Skeletal muscle cell (primary cell): ENCODE measurements at regions not wholly inside any gene's neighbourhood (a gene's known extent, or its start where the extent isn't known, plus 50 kb on each side); places are given as distances from the start of the nearest gene placed in this dataset.

Experiments
- DNase-seq: peaks from one replicate; pipeline ENCODE4 v3.0.0-alpha.2; 2010; ENCODE audit warnings: low read depth
- H3K4me3 ChIP-seq: 2 replicates; pipeline ENCODE4 v1.5.1; 2011; ENCODE audit warnings: low read depth, mild to moderate bottlenecking, control low read depth, low read length, moderate library complexity

DNA sequence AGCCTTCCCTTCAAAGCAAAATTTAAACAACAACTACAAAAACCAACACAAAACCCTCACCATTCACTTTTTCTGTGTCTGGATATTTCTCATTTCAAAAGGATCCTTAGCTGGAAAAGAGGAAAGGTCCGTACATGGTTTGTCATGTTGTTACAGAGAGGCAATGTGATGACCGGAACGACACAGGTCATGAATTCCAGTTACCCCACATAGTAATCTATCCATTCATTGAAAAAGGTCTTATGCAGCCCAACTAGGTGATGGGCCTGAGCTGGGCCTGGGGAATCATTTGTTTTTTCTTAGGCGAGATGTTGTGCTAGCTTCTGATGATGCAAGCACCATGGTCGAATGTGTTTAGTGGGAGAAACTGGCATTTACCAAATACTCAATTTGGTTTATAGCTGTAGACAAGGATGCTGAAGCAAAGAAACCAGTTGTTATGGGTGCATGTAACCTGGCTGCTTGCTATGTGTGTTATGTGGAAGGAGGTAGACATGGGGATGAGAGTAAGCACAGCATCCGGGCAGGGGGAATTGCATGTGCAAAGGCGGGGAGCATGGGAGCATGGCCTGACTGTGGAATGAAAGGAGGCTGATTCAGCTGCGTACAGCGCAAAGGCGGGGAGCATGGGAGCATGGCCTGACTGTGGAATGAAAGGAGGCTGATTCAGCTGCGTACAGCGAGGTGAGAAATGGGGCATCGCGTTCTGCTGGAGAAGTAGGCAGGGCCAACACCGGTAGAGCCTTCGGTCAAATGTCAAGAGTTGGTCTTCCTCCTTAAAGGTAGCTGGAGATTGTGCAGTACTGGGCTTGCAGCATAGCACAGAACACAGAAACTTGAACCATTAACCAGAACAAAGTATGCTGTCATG lies 269.7 kb upstream of the MAF start:
- no peak for DNase-seq

DNA sequence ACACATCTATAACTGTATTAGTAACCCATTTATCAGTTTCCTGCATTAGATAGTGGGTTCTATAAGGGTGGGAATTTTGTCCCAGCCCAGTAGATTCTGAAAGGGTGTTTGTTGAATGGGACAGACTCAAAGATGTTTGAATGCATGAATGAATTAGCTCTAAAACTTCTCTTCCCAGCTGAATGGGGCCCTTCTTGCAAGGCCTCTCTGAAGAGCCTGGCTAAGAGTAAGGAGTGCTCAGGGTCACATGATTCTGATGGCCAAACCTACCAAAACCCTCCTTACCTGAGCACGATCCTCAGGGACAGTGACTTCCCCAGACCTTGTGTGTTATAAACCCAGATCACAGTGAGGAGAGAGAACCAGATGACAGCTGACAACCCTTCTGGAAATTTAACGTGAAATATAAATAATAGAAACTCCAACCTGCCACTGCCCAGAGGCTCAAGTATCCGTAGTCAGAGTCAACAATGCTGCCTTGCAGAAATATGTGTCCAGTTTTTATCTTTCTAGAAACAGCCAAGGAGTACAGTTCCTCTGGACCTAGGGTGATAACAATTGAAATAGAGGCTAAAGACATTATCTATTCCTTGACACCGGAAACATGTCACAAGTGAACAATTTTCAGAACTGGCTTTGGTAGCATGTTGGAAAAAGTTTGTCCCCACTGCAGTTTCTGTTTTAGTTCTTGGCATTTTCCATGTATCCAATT lies 268.9 kb upstream of the MAF start:
- no peak for DNase-seq
- H3K4me3 ChIP-seq, result no peak overlapping the region

More for the DNA sequence above, 269.7 kb upstream of the MAF start:
- H3K4me3 ChIP-seq, result no peak overlapping the region

DNA sequence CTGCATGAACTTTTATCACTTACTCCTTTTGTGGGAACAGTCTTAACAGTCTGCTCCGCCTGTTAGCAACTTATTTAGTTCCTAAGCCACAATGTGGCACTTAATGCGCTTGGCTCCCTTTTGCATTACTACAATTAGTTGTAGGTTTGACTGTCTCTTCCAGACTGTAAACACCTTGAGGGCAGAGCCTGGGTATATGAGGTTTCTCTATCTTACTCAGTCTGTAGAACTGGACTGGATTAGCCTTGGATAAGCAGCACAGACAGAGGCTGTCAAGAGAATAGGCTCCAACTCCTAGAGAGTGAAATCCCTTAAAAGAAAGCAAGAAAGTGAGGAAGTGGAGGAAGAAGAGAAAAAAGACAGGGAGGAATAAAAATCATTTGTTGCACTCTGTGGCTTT lies 268.3 kb upstream of the MAF start:
- DNase-seq, result no peak
- H3K4me3 ChIP-seq, result no peak overlapping the region

DNA sequence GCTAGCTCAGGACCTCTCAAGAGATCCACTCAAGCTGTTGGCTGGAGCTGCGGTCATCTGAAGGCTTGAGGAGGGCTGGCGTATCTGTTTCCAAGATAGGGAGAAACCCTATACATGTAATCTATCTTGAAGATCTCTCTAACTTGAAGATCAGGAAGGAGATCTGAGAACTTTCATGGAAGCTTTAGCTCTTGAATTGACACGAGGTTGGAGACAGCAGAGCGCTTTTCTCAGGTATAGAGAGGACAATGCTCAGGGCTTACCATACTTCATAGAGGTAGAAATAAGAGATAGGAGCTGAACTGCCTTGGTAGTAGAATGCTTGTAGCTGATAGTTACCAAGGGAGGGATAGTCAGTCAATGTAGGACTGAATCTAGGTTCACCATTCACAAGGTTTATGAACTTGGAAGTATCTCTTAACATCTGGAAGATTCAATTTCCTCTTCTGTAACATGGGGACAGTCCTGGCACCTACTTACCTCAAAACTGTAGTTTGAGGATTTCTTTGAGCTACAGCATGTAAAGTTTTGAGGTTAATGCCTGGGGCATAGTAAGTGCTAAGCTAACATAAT lies 267.0 kb upstream of the MAF start:
- no peak for DNase-seq
- no peak overlapping the region for H3K4me3 ChIP-seq

GRCh38 chr16:79865918-79866317 lies 265.4 kb upstream of the MAF start:
- no peak for DNase-seq
- H3K4me3 ChIP-seq, result no peak overlapping the region

- no peak for DNase-seq
These were observed 264.3 kb upstream of the MAF start for GRCh38 chr16:79864781-79865391.

GRCh38 chr16:79864032-79864780 lies 263.7 kb upstream of the MAF start:
- H3K4me3 ChIP-seq, result no peak overlapping the region
- DNase-seq, result no peak

More at GRCh38 chr16:79864781-79865391, 264.3 kb upstream of the MAF start:
- H3K4me3 ChIP-seq, result no peak overlapping the region

DNA sequence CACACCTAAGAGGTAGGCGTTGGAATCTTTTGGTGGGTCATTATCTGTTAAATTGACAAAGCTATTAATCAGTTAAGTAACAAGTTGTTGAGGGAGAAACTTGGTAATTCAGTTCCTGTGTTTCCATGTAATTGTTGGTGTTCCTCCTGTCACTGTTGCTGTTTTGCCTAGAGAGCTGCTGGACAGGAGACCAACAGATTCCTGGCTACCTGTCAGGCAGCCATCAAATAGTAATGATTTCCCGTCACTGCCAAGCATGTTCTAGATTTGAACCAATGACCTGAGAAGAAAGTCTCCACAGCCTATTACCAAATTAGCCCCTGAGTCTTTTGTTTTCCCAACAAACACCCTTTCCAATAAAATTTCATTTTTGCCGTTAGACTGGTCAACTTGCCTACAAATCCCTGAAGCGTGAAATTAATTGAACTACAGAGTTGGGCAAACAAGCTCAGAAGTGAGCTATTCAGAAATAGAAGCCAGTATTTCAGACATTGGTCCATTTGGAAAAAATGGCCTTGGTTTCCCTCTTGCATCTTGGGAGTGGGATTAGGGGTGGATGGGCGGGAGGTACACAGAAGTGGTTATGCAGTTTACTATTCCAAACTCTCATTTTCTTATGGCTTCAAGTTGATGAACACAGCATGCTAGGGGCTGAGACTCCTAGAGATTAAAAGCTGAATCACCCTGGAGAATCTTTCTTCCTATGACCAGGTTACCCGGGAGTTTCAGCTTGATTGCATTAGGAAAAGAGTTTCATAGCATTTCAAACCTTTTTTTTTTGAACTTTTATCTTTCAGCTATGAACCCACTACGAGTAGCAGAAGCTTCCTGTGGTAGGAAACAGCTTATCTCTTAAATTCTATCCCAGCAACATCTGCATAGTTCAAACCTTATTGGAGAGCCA lies 262.8 kb upstream of the MAF start:
- no peak for DNase-seq
- H3K4me3 ChIP-seq, result no peak overlapping the region

DNA sequence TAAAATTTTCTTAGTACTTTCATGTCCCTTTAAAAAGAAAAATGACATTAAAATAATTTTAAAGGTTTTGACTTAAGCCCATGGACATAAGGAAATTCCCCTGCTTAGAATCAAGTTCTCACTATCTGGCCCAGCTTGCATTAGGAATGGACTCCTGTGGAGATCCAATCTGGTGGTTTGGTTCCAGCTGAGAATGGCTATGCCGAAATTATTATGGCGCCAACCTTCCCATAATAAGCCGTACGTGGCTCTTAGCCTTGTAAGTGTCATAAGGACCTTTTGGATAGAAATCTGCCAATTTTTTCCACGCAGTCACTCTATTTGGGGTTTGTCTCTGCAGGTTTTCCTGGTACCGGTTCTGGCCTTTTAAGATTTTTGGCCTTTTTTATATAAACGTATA lies 262.1 kb upstream of the MAF start:
- no peak overlapping the region for H3K4me3 ChIP-seq
- DNase-seq, result no peak

- DNase-seq, result no peak
- H3K4me3 ChIP-seq, result no peak overlapping the region
These were observed 256.0 kb upstream of the MAF start for GRCh38 chr16:79856581-79856980.

GRCh38 chr16:79850348-79850747 lies 249.8 kb upstream of the MAF start:
- H3K4me3 ChIP-seq, result no peak overlapping the region
- DNase-seq, result no peak

GRCh38 chr16:79849119-79849518 lies 248.6 kb upstream of the MAF start:
- no peak for DNase-seq
- no peak overlapping the region for H3K4me3 ChIP-seq

DNA sequence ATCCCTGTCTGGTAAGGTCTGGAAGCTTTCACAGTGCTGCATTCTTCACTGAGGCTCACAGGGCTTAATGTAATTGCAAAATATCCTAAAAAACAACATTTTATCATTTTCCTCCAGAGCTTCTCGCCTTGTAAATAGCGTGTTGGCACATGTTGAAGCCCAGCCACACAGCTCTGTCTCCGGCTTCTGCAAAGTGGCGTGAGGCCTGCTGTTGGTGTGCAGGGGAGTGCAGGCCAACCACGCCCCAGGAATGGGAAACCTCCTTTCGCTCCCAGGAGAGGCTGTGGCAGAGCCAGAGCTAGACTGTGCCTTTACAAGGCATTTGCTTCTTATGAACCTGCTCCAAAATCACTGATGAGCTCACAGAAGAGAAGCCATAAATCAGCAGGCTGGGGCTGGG lies 248.2 kb upstream of the MAF start:
- H3K4me3 ChIP-seq, result no peak overlapping the region
- DNase-seq, result no peak

GRCh38 chr16:79847569-79847968 lies 247.0 kb upstream of the MAF start:
- no peak for DNase-seq
- no peak overlapping the region for H3K4me3 ChIP-seq

GRCh38 chr16:79847101-79847500 lies 246.6 kb upstream of the MAF start:
- no peak for DNase-seq

DNA sequence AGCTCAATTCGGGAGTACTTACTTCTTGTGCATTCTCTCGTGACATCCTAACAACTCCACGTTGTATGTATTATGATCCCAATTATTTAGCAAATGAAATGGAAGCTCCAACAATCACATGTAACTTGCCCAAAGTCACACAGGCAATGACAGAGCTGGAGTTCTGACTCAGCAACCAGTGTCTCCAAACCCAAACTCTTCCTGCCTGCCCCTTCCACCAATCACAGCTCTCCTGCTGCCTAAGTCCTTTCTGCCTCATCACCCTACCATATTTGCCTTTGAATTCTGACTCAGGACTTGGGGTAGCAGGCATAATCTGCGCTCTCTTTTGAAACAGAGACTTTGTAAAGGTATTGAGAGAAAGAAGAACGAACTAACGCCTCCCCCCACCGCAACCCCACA lies 245.2 kb upstream of the MAF start:
- no peak for DNase-seq
- H3K4me3 ChIP-seq, result no peak overlapping the region

More at GRCh38 chr16:79847101-79847500, 246.6 kb upstream of the MAF start:
- H3K4me3 ChIP-seq, result no peak overlapping the region

GRCh38 chr16:79845033-79845733 lies 244.6 kb upstream of the MAF start:
- H3K4me3 ChIP-seq, result no peak overlapping the region
- DNase-seq, result no peak

- DNase-seq, result no peak
These were observed 244.1 kb upstream of the MAF start for GRCh38 chr16:79844603-79845002.

More at GRCh38 chr16:79844603-79845002, 244.1 kb upstream of the MAF start:
- H3K4me3 ChIP-seq, result no peak overlapping the region
